ENCODE measurements at regions not wholly inside any gene's neighbourhood (a gene's known extent, or its start where the extent isn't known, plus 50 kb on each side); places are given as distances from the start of the nearest gene placed in this dataset.

- TF ChIP-seq ZNF133 (tag by site-specific recombination; IDR thresholded peaks at IDR 0.05) (no peak), ZNF341 (tag by site-specific recombination; IDR thresholded peaks at IDR 0.05; ENCODE audit: low read depth) (no peak), HOXA7 (CRISPR knock-in tag; IDR thresholded peaks at IDR 0.05; ENCODE audit: borderline replicate concordance) (no peak), ZNF529 (tag by site-specific recombination; IDR thresholded peaks at IDR 0.05; ENCODE audit: insufficient replicate concordance) (no peak), ZNF155 (tag by site-specific recombination; IDR thresholded peaks at IDR 0.05) (no peak), FEZF1 (tag by site-specific recombination; IDR thresholded peaks at IDR 0.05) (no peak), ZNF138 (tag by site-specific recombination; IDR thresholded peaks at IDR 0.05; ENCODE audit: borderline replicate concordance) (no peak)
Measured at GRCh38 chr7:110283056-110283455, 807.9 kb upstream of the LRRN3 start (continued).

GRCh38 chr7:110291430-110291829 is 799.5 kb upstream of the LRRN3 start:
- H3K27ac ChIP-seq (ENCODE audit: extremely low read depth, low read depth, low read length) = no peak overlapping the region
- H3K9me3 ChIP-seq (ENCODE audit: control insufficient read depth, insufficient read depth, low read depth, low read length) = no peaks in the 10 kb centered on the region
- no peaks in the 10 kb centered on the region for H3K36me3 ChIP-seq (ENCODE audit: control insufficient read depth in 2 of 2, insufficient read depth in 1 of 2, low read length in 2 of 2)
- TF ChIP-seq ZNF561 (tag by site-specific recombination; IDR thresholded peaks at IDR 0.05; ENCODE audit: borderline replicate concordance) (no peak), ZSCAN5A (tag by site-specific recombination; IDR thresholded peaks at IDR 0.05) (no peak), ZNF548 (tag by site-specific recombination; IDR thresholded peaks at IDR 0.05) (no peak), ZNF211 (tag by site-specific recombination; IDR thresholded peaks at IDR 0.05; ENCODE audit: low read depth) (no peak), ZFP37 (tag by site-specific recombination; IDR thresholded peaks at IDR 0.05) (no peak), ZBTB7A (tag by site-specific recombination; IDR thresholded peaks at IDR 0.05; ENCODE audit: low read depth) (no peak), ZFP3 (tag by site-specific recombination; IDR thresholded peaks at IDR 0.05; ENCODE audit: low read depth) (no peak), ZNF221 (tag by site-specific recombination; IDR thresholded peaks at IDR 0.05; ENCODE audit: borderline replicate concordance) (no peak), ZSCAN16 (tag by site-specific recombination; IDR thresholded peaks at IDR 0.05) (no peak), ZNF660 (tag by site-specific recombination; IDR thresholded peaks at IDR 0.05) (no peak), ZNF596 (tag by site-specific recombination; IDR thresholded peaks at IDR 0.05) (no peak), ZNF707 (tag by site-specific recombination; IDR thresholded peaks at IDR 0.05) (no peak), ZNF148 (tag by site-specific recombination; IDR thresholded peaks at IDR 0.05; ENCODE audit: borderline replicate concordance) (no peak), ZNF639 (tag by site-specific recombination; IDR thresholded peaks at IDR 0.05) (no peak), ZNF645 (tag by site-specific recombination; IDR thresholded peaks at IDR 0.05) (no peak)
- H3K4me1 ChIP-seq (ENCODE audit: control insufficient read depth, insufficient read depth, low read length) = no peaks in the 10 kb centered on the region
- CTCF ChIA-PET = no interaction called here
- POLR2A ChIA-PET = no interaction called here
- no peak overlapping the region for H3K4me3 ChIP-seq (ENCODE audit: low read depth, low read length)
